ENCODE measurements at regions not wholly inside any gene's neighbourhood (a gene's known extent, or its start where the extent isn't known, plus 50 kb on each side); places are given as distances from the start of the nearest gene placed in this dataset.
"Not testable (repeated sequence)": the region's sequence is repeated elsewhere in the genome, so short reads cannot be mapped to it uniquely, and the experiment has no call there.

- Histone ChIP-seq H3K4me1 (ENCODE audit: control insufficient read depth in 2 of 2, insufficient read depth in 2 of 2, low read length in 1 of 2) (peaks cover 8 to 9% of the 10 kb centered on the region in 2 donors), H3K27ac (ENCODE audit: low read depth in 2 of 2, low read length in 1 of 2) (peak overlapping the region; percentile 99), H3K27me3 (ENCODE audit: control insufficient read depth in 1 of 2, insufficient read depth in 2 of 2, low read length in 2 of 2) (no peaks in the 10 kb centered on the region), H3K36me3 (ENCODE audit: control insufficient read depth in 2 of 2, insufficient read depth in 2 of 2, low read length in 1 of 2) (no peaks in the 10 kb centered on the region), H3K4me3 (ENCODE audit: low read depth in 1 of 2, low read length in 2 of 2) (no peak overlapping the region), H3K9me3 (ENCODE audit: control insufficient read depth in 2 of 2, insufficient read depth in 1 of 2, low read depth in 1 of 2, low read length in 1 of 2) (no peaks in the 10 kb centered on the region)
- whole genome bisulfite sequencing, 2 donors, result 29 to 38% methylated on average over 6 of the region's 6 CpGs
These were observed 76.3 kb downstream of the SOWAHC start for GRCh38 chr2:109690457-109690821.

- peak overlapping the region; percentile 99 for H3K27ac ChIP-seq (ENCODE audit: low read depth in 2 of 2, low read length in 1 of 2)
- no peaks in the 10 kb centered on the region for H3K27me3 ChIP-seq (ENCODE audit: control insufficient read depth in 1 of 2, insufficient read depth in 2 of 2, low read length in 2 of 2)
- no peaks in the 10 kb centered on the region for H3K9me3 ChIP-seq (ENCODE audit: control insufficient read depth in 2 of 2, insufficient read depth in 1 of 2, low read depth in 1 of 2, low read length in 1 of 2)
- no peaks in the 10 kb centered on the region for H3K36me3 ChIP-seq (ENCODE audit: control insufficient read depth in 2 of 2, insufficient read depth in 2 of 2, low read length in 1 of 2)
- H3K4me1 ChIP-seq (ENCODE audit: control insufficient read depth in 2 of 2, insufficient read depth in 2 of 2, low read length in 1 of 2), result peaks cover 8 to 9% of the 10 kb centered on the region in 2 donors
- H3K4me3 ChIP-seq (ENCODE audit: low read depth in 1 of 2, low read length in 2 of 2), result no peak overlapping the region
- WGBS, 2 donors, result 15 to 30% methylated on average over 7 of the region's 7 CpGs
These were observed 76.8 kb downstream of the SOWAHC start for GRCh38 chr2:109690822-109691541.

GRCh38 chr2:109692013-109692743 lies 78.0 kb downstream of the SOWAHC start:
- WGBS, 2 donors, result 71 to 76% methylated on average over 15 of the region's 15 CpGs
- Histone ChIP-seq H3K9me3 (ENCODE audit: control insufficient read depth in 2 of 2, insufficient read depth in 1 of 2, low read depth in 1 of 2, low read length in 1 of 2) (no peaks in the 10 kb centered on the region), H3K27ac (ENCODE audit: low read depth in 2 of 2, low read length in 1 of 2) (peak overlapping the region; percentile 99), H3K4me3 (ENCODE audit: low read depth in 1 of 2, low read length in 2 of 2) (no peak overlapping the region), H3K36me3 (ENCODE audit: control insufficient read depth in 2 of 2, insufficient read depth in 2 of 2, low read length in 1 of 2) (no peaks in the 10 kb centered on the region), H3K27me3 (ENCODE audit: control insufficient read depth in 1 of 2, insufficient read depth in 2 of 2, low read length in 2 of 2) (no peaks in the 10 kb centered on the region), H3K4me1 (ENCODE audit: control insufficient read depth in 2 of 2, insufficient read depth in 2 of 2, low read length in 1 of 2) (peaks cover 8 to 9% of the 10 kb centered on the region in 2 donors)

- not testable (repeated sequence) for H3K9me3 ChIP-seq (ENCODE audit: control insufficient read depth in 2 of 2, insufficient read depth in 1 of 2, low read depth in 1 of 2, low read length in 1 of 2); H3K27me3 ChIP-seq (ENCODE audit: control insufficient read depth in 1 of 2, insufficient read depth in 2 of 2, low read length in 2 of 2); H3K36me3 ChIP-seq (ENCODE audit: control insufficient read depth in 2 of 2, insufficient read depth in 2 of 2, low read length in 1 of 2); H3K4me1 ChIP-seq (ENCODE audit: control insufficient read depth in 2 of 2, insufficient read depth in 2 of 2, low read length in 1 of 2); H3K4me3 ChIP-seq (ENCODE audit: low read depth in 1 of 2, low read length in 2 of 2)
- WGBS, 2 donors, result 77 to 80% methylated on average over 9 of the region's 9 CpGs
- H3K27ac ChIP-seq (ENCODE audit: low read depth in 2 of 2, low read length in 1 of 2), result peak overlapping the region; percentile 64 to 99
These were observed 78.7 kb downstream of the SOWAHC start for GRCh38 chr2:109692831-109693230.

- H3K27me3 ChIP-seq (ENCODE audit: control insufficient read depth in 1 of 2, insufficient read depth in 2 of 2, low read length in 2 of 2); H3K4me1 ChIP-seq (ENCODE audit: control insufficient read depth in 2 of 2, insufficient read depth in 2 of 2, low read length in 1 of 2); H3K36me3 ChIP-seq (ENCODE audit: control insufficient read depth in 2 of 2, insufficient read depth in 2 of 2, low read length in 1 of 2); H3K4me3 ChIP-seq (ENCODE audit: low read depth in 1 of 2, low read length in 2 of 2); H3K9me3 ChIP-seq (ENCODE audit: control insufficient read depth in 2 of 2, insufficient read depth in 1 of 2, low read depth in 1 of 2, low read length in 1 of 2): not testable (repeated sequence)
- peak overlapping the region; percentile 53 to 64 for H3K27ac ChIP-seq (ENCODE audit: low read depth in 2 of 2, low read length in 1 of 2)
- WGBS, 2 donors, result 74 to 76% methylated on average over 8 of the region's 8 CpGs
These were observed 79.1 kb downstream of the SOWAHC start for GRCh38 chr2:109693292-109693691.

- no peaks in the 10 kb centered on the region for H3K9me3 ChIP-seq (ENCODE audit: control insufficient read depth in 2 of 2, insufficient read depth in 1 of 2, low read depth in 1 of 2, low read length in 1 of 2)
- H3K27me3 ChIP-seq (ENCODE audit: control insufficient read depth in 1 of 2, insufficient read depth in 2 of 2, low read length in 2 of 2), result no peaks in the 10 kb centered on the region
- H3K36me3 ChIP-seq (ENCODE audit: control insufficient read depth in 2 of 2, insufficient read depth in 2 of 2, low read length in 1 of 2), result no peaks in the 10 kb centered on the region
- WGBS, 2 donors, result 23 to 35% methylated on average over 2 of the region's 2 CpGs
- H3K4me3 ChIP-seq (ENCODE audit: low read depth in 1 of 2, low read length in 2 of 2), result no peak overlapping the region
- H3K27ac ChIP-seq (ENCODE audit: low read depth in 2 of 2, low read length in 1 of 2), result peak overlapping the region; percentile 57 to 90
- H3K4me1 ChIP-seq (ENCODE audit: control insufficient read depth in 2 of 2, insufficient read depth in 2 of 2, low read length in 1 of 2), result peaks cover 7 to 8% of the 10 kb centered on the region in 2 donors
These were observed 80.0 kb downstream of the SOWAHC start for GRCh38 chr2:109694190-109694589.

GRCh38 chr2:109695290-109695689 lies 81.1 kb downstream of the SOWAHC start:
- Histone ChIP-seq H3K4me3 (ENCODE audit: low read depth in 1 of 2, low read length in 2 of 2) (no peak overlapping the region), H3K4me1 (ENCODE audit: control insufficient read depth in 2 of 2, insufficient read depth in 2 of 2, low read length in 1 of 2) (peaks cover 6 to 8% of the 10 kb centered on the region in 2 donors), H3K27me3 (ENCODE audit: control insufficient read depth in 1 of 2, insufficient read depth in 2 of 2, low read length in 2 of 2) (no peaks in the 10 kb centered on the region), H3K27ac (ENCODE audit: low read depth in 2 of 2, low read length in 1 of 2) (peak overlapping the region; percentile 14 to 82), H3K36me3 (ENCODE audit: control insufficient read depth in 2 of 2, insufficient read depth in 2 of 2, low read length in 1 of 2) (no peaks in the 10 kb centered on the region), H3K9me3 (ENCODE audit: control insufficient read depth in 2 of 2, insufficient read depth in 1 of 2, low read depth in 1 of 2, low read length in 1 of 2) (no peaks in the 10 kb centered on the region)
- WGBS, 2 donors, result 76 to 79% methylated on average over 2 of the region's 2 CpGs

GRCh38 chr2:109699646-109700045 lies 85.5 kb downstream of the SOWAHC start:
- peak overlapping the region; percentile 93 to 95 for H3K27ac ChIP-seq (ENCODE audit: low read depth in 2 of 2, low read length in 1 of 2)
- WGBS, 2 donors, result 27 to 28% methylated on average over 7 of the region's 7 CpGs
- H3K4me1 ChIP-seq (ENCODE audit: control insufficient read depth in 2 of 2, insufficient read depth in 2 of 2, low read length in 1 of 2), result peaks cover 3 to 14% of the 10 kb centered on the region in 2 donors
- no peaks in the 10 kb centered on the region for H3K9me3 ChIP-seq (ENCODE audit: control insufficient read depth in 2 of 2, insufficient read depth in 1 of 2, low read depth in 1 of 2, low read length in 1 of 2)
- H3K4me3 ChIP-seq (ENCODE audit: low read depth in 1 of 2, low read length in 2 of 2), result peak overlapping the region in 1 of 2 donors; percentile 13
- no peaks in the 10 kb centered on the region for H3K27me3 ChIP-seq (ENCODE audit: control insufficient read depth in 1 of 2, insufficient read depth in 2 of 2, low read length in 2 of 2)
- H3K36me3 ChIP-seq (ENCODE audit: control insufficient read depth in 2 of 2, insufficient read depth in 2 of 2, low read length in 1 of 2), result no peaks in the 10 kb centered on the region

- no peaks in the 10 kb centered on the region for H3K9me3 ChIP-seq (ENCODE audit: control insufficient read depth in 2 of 2, insufficient read depth in 1 of 2, low read depth in 1 of 2, low read length in 1 of 2)
- peak overlapping the region; percentile 93 to 99 for H3K27ac ChIP-seq (ENCODE audit: low read depth in 2 of 2, low read length in 1 of 2)
- WGBS, 2 donors, result 76 to 81% methylated on average over 11 of the region's 11 CpGs
- H3K36me3 ChIP-seq (ENCODE audit: control insufficient read depth in 2 of 2, insufficient read depth in 2 of 2, low read length in 1 of 2), result no peaks in the 10 kb centered on the region
- H3K4me1 ChIP-seq (ENCODE audit: control insufficient read depth in 2 of 2, insufficient read depth in 2 of 2, low read length in 1 of 2), result peaks cover 3 to 14% of the 10 kb centered on the region in 2 donors
- H3K27me3 ChIP-seq (ENCODE audit: control insufficient read depth in 1 of 2, insufficient read depth in 2 of 2, low read length in 2 of 2), result no peaks in the 10 kb centered on the region
- no peak overlapping the region for H3K4me3 ChIP-seq (ENCODE audit: low read depth in 1 of 2, low read length in 2 of 2)
These were observed 86.6 kb downstream of the SOWAHC start for GRCh38 chr2:109700680-109701274.
